ENCODE measurements at regions not wholly inside any gene's neighbourhood (a gene's known extent, or its start where the extent isn't known, plus 50 kb on each side); places are given as distances from the start of the nearest gene placed in this dataset.
A peak's percentile ranks its signal among the peaks of the same experiment; 100 is the strongest.
"Not testable (repeated sequence)": the region's sequence is repeated elsewhere in the genome, so short reads cannot be mapped to it uniquely, and the experiment has no call there.

- intact Hi-C loops (cut with DNase I), result no loop called here
- no peaks in the 10 kb centered on the region for H3K4me1 ChIP-seq
- H3K4me3 ChIP-seq, result no peak overlapping the region
- H3K36me3 ChIP-seq, result no peaks in the 10 kb centered on the region
- H3K9me3 ChIP-seq, result peaks cover 0 to 21% (median 0%) of the 10 kb centered on the region in 12 donors
- ATAC-seq (no peak), DNase-seq (no peak)
- TF ChIP-seq POLR2A (IDR thresholded peaks at IDR 0.05), result no peak
- TF ChIP-seq, protein P1, sequence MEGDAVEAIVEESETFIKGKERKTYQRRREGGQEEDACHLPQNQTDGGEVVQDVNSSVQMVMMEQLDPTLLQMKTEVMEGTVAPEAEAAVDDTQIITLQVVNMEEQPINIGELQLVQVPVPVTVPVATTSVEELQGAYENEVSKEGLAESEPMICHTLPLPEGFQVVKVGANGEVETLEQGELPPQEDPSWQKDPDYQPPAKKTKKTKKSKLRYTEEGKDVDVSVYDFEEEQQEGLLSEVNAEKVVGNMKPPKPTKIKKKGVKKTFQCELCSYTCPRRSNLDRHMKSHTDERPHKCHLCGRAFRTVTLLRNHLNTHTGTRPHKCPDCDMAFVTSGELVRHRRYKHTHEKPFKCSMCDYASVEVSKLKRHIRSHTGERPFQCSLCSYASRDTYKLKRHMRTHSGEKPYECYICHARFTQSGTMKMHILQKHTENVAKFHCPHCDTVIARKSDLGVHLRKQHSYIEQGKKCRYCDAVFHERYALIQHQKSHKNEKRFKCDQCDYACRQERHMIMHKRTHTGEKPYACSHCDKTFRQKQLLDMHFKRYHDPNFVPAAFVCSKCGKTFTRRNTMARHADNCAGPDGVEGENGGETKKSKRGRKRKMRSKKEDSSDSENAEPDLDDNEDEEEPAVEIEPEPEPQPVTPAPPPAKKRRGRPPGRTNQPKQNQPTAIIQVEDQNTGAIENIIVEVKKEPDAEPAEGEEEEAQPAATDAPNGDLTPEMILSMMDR (IDR thresholded peaks at IDR 0.05), result no peak
- H3K27ac ChIP-seq, result no peak overlapping the region
- WGBS, 4 donors, result 29 to 77% (median 38%) methylated on average over 1 of the region's 1 CpG
- H3K27me3 ChIP-seq, result peaks cover 0 to 2% (median 0%) of the 10 kb centered on the region in 9 donors
Measured at GRCh38 chr7:149654588-149654987, 118.8 kb downstream of the ZNF467 start.

DNA sequence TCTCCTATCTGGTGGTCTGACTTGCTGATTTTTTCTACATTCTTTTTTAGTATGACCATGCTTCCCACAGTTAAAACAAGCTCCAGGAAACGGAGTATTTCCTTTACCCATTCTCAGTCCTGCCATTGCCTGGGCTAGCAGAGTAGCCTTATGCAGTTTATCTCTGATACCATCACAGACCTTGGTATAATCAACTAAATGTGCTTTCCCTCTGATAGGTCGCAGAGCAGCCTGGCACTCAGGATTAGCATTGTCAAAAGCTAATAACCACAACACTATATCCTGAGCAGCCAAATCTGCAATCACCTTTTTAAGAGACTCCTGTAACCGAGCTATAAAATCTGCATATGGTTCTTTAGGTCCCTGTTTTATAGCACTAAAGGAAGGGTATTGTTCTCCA is 123.2 kb downstream of the ZNF467 start:
- WGBS, 4 donors, result 46 to 66% (median 62%) methylated on average over 3 of the region's 3 CpGs
- H3K27ac ChIP-seq; intact Hi-C loops (cut with DNase I); H3K4me3 ChIP-seq; H3K4me1 ChIP-seq; DNase-seq; H3K36me3 ChIP-seq; ATAC-seq; H3K27me3 ChIP-seq: not testable (repeated sequence)
- peaks cover 0 to 17% (median 0%) of the 10 kb centered on the region in 12 donors for H3K9me3 ChIP-seq

DNA sequence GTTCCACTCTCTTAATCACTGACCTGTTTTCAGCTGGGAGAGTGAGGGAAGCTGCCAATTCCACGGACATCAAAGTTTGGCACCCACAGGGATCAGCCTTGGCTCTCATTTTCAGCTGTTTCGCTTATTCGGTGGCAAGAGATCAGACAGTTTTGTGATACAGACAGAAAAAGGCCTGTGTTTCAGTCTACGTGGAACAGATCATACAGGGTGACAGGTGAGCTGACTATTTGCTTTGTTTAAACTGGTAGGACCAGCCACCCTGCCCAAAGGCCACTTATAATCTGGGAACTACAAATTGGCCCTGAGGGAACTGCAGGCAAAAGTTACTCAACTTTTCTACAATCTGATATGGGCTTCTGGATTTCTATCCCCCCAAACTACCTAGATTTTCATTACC is 128.6 kb downstream of the ZNF467 start:
- H3K9me3 ChIP-seq, result no peaks in the 10 kb centered on the region
- DNase-seq (no peak), ATAC-seq (no peak)
- intact Hi-C loops (cut with DNase I), result no loop called here
- no peaks in the 10 kb centered on the region for H3K36me3 ChIP-seq
- H3K27me3 ChIP-seq, result no peaks in the 10 kb centered on the region
- no peak overlapping the region for H3K4me3 ChIP-seq
- no peaks in the 10 kb centered on the region for H3K4me1 ChIP-seq
- H3K27ac ChIP-seq, result no peak overlapping the region
- TF ChIP-seq, protein P1 (IDR thresholded peaks at IDR 0.05), result no peak
- WGBS, 4 donors, result 57 to 75% (median 71%) methylated on average over 4 of the region's 4 CpGs

DNA sequence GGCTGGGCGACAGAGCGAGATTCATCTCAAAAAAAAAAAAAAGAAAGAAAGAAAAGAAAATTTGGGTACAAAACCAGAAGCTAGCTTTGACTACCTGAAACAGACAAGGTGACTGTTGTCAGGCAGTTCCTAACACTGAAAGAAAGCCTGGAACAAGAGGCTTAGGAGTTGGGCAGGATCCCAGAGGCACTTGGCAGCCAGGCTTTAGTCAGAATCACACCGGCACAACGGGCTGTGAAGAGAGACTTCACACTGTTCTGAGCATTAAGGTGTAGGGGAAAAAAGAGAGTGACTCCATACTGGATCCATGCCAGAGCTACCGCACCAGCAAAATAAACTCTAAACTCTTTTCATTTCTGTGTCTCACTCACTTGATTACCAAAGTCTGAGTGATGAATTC is 130.8 kb downstream of the ZNF467 start:
- peaks cover 0 to 5% (median 0%) of the 10 kb centered on the region in 9 donors for H3K27me3 ChIP-seq
- H3K36me3 ChIP-seq, result no peaks in the 10 kb centered on the region
- intact Hi-C loops (cut with DNase I), result no loop called here
- ATAC-seq, result peak; percentile 72 to 88 (median 83)
- 61 to 62% (median 62%) methylated on average over 5 of the region's 5 CpGs for WGBS, 4 donors
- H3K4me3 ChIP-seq, result no peak overlapping the region
- DNase-seq, result peak in 3 of 5 donors; percentile 35 to 71 (median 54)
- H3K4me1 ChIP-seq, result no peaks in the 10 kb centered on the region
- TF ChIP-seq, protein P1 (IDR thresholded peaks at IDR 0.05), result no peak
- TF ChIP-seq POLR2A (IDR thresholded peaks at IDR 0.05), result no peak
- no peak overlapping the region for H3K27ac ChIP-seq
- H3K9me3 ChIP-seq, result no peaks in the 10 kb centered on the region
